AG10803 (cell line): ENCODE measurements at regions not wholly inside any gene's neighbourhood (a gene's known extent, or its start where the extent isn't known, plus 50 kb on each side); places are given as distances from the start of the nearest gene placed in this dataset.

Experiments used
- DNase-seq: peaks from one replicate; pipeline ENCODE4 v3.0.0; 2010; ENCODE audit warnings: low read depth
- H3K4me3 ChIP-seq: 2 replicates; pipeline ENCODE4 v1.5.1; 2011; ENCODE audit warnings: mild to moderate bottlenecking, low read length, control low read depth
- TF ChIP-seq, protein P1 (sequence below): conservative IDR thresholded peaks from 2 replicates; pipeline ENCODE4 v1.5.1; 2011; ENCODE audit warnings: mild to moderate bottlenecking, low read length, control low read depth, inconsistent platforms

DNA sequence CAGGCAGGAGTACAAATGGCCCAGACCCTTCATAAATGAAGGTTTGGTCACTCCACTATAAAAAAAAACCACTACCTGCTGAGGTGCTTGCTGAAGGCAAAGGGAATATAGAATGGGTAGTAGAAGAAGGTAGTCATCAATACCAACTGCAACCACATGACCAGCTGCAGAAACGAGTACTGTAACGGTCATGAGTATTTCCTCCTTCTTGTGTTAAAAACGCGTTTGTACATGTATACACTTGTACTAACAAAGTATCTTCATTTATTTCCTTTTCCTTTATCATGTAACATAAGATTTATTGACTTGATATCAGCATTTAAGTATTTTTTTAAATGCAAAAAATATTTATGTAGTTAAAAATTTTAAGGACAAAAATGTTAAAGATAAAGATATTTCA is 238.6 kb downstream of the TFAP2B start:
- H3K4me3 ChIP-seq: no peak overlapping the region
- DNase-seq: no peak
- TF ChIP-seq, protein P1, sequence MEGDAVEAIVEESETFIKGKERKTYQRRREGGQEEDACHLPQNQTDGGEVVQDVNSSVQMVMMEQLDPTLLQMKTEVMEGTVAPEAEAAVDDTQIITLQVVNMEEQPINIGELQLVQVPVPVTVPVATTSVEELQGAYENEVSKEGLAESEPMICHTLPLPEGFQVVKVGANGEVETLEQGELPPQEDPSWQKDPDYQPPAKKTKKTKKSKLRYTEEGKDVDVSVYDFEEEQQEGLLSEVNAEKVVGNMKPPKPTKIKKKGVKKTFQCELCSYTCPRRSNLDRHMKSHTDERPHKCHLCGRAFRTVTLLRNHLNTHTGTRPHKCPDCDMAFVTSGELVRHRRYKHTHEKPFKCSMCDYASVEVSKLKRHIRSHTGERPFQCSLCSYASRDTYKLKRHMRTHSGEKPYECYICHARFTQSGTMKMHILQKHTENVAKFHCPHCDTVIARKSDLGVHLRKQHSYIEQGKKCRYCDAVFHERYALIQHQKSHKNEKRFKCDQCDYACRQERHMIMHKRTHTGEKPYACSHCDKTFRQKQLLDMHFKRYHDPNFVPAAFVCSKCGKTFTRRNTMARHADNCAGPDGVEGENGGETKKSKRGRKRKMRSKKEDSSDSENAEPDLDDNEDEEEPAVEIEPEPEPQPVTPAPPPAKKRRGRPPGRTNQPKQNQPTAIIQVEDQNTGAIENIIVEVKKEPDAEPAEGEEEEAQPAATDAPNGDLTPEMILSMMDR: no peak

DNA sequence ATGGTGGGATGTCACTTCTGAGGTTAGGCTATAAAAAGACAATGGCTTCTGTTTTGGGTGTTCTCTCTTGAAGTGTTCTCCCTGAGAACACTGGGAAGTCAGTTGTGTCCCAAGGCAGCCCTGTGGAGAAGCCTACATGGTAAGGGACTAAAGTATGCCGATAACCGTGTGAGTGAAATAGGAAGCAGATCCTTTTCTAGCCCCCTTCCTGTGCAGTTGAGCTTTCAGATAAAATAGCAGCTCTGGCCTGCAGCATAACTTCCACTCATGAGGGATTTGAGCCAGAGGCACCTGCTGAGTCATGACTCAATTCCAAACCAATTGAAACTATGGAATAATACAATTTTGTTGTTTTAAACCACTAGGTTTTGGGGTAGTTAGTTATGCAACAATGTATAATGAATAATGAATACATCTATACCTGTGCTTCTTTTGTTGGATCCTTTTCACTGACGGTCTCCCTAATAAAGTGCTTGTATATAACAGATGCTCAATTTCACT is 241.6 kb downstream of the TFAP2B start:
- no peak for DNase-seq

DNA sequence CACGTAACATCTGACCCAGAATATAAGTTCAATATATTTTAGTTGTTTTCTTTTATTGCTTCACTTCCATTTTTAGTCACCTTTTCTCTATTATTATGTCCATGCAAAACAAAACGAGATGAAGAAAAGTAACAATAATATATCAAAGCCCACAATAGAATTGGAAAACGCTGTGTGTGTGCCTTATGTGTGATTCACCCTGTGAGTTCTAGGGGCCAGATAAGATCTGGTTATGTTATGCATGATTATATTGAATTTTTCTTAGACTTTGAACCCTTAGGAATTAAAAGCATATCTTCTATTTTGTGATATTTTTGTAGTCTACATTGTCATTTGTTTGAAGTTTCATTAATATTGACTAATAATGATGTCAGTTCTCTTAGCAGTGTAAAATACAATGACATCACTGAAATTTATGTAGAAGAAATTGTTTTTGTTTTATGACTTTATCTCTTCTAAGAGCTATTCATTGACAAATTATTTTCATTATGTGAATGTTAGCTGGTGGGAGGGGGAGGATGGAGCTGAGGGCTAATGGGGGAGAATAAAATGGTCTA is 243.6 kb downstream of the TFAP2B start:
- TF ChIP-seq, protein P1: no peak
- no peak overlapping the region for H3K4me3 ChIP-seq
- DNase-seq: no peak

More for the DNA sequence above, 241.6 kb downstream of the TFAP2B start:
- H3K4me3 ChIP-seq: no peak overlapping the region
- TF ChIP-seq, protein P1: no peak

DNA sequence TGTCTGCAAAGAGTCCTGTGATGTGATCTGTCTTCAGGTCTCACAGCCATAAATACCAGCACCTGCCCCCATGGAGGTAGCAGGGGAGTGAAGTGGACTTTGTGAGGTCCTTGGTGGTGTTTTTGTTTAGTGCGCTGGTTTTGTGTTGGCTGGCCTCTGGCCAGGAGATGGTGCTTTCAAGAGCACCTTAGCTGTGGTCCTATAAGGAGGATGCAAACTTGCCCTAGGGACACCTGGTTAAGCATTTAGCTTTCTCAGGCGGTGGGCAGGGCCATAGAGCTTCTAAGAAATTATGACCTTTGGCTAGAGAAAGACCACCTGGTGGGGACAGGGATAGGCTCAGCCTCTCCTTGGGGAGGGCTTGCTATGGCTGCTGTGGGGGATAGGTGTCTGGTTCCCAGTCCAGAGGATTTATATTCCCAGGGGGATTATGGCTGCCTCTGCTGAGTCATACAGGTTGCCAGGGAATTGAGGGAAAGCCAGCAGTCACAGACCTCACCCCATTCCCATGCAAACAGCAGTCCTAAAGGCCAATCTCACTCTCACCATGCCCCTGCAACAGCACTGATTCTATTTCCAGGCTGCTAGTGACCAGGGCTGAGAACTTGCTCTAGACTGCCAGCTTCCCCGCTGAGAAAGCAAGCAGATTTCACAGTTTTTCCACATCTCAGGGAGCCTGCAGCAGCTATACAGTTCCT is 259.3 kb downstream of the TFAP2B start:
- TF ChIP-seq, protein P1: no peak
- DNase-seq: no peak
- no peak overlapping the region for H3K4me3 ChIP-seq

DNA sequence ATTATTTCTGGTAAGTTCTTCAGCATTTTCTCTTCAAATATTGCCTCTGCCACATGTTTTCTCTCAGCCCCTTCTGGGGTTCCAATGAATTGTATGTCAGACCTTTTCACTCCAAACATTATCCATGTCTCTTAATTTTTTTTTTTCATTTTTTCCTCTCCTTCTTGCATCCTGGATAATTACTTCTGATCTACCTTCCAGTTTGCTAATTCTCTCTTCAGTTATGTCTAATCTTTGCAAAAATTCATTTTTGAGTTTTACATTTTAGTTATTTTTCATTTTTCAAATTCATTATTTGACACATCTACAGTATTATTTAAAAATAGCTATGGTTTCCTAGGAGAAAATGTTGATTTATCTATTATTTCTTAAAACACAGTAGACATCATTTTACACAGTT is 271.7 kb downstream of the TFAP2B start:
- no peak overlapping the region for H3K4me3 ChIP-seq
- TF ChIP-seq, protein P1: no peak
- DNase-seq: no peak

DNA sequence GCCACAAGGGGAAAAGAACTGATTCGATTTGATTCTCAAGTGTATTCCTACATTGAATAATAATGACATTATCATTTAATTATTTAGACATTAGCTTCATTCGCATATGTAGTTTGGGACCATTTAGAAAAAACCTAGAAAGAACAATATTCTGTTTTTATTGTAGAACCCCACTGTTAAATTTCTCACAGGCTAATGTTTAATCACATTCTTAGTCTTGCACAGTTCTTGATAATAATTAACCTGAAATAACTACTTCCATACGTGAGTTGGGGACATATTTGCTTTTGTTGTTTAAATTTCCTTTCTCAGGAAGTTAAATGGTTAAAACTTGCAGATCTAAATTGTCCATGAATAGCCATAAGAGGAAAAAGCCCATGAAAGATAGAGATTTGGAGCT is 275.2 kb downstream of the TFAP2B start:
- TF ChIP-seq, protein P1: no peak
- H3K4me3 ChIP-seq: no peak overlapping the region
- no peak for DNase-seq

DNA sequence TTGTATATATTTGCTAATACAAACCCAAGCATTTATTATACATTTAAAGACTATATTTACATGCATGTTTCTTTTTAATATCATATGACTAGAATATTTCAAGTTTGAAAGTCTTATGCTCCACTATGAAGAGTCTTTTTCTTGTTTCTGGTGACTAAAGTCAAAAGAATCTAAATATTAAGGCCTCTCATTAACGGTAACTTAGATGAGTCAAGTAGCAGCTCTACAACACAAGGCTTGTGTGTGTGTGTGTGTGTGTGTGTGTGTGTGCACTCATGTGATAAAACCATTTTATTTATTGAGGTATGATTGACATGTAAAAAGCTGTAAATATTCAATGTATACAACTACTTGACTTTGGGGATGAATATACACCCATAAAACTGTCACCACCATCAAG is 275.6 kb downstream of the TFAP2B start:
- no peak for DNase-seq
- TF ChIP-seq, protein P1: no peak
- no peak overlapping the region for H3K4me3 ChIP-seq
